AG09309 (cell line): ENCODE measurements at regions not wholly inside any gene's neighbourhood (a gene's known extent, or its start where the extent isn't known, plus 50 kb on each side); places are given as distances from the start of the nearest gene placed in this dataset.

Experiments
- DNase-seq: peaks from one replicate; pipeline ENCODE4 v3.0.0-alpha.2; 2010; ENCODE audit warnings: low read depth
- H3K4me3 ChIP-seq: 2 replicates; pipeline ENCODE4 v1.5.1; 2011; ENCODE audit warnings: mild to moderate bottlenecking, low read depth, low read length, moderate library complexity; ENCODE audit not compliant: control insufficient read depth
- TF ChIP-seq, protein P1 (sequence below): IDR thresholded peaks from 2 replicates; pipeline ENCODE4 v1.5.1; 2011; ENCODE audit warnings: mild to moderate bottlenecking, low read depth, low read length, inconsistent platforms; ENCODE audit not compliant: insufficient read depth, control insufficient read depth; ENCODE audit errors: missing control alignments

DNA sequence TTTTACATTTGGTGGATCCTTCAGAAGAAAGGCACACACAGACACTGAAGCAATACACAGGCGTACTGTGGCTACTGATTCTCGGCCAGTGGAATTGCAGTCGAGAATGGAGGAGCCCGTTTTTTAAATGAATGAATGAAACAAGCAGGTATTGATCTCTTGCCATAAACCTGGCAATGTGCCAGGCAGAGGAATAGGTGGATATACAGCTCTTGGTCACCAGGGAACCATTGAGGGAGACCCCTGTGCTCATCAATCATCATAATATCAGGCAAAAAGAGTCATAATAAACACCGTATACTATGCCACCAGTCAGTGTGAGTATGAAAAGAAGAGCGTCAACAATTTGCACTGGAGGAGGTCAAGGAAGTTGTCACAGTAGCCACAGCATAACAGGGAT is 140.3 kb upstream of the FOXF1 start:
- DNase-seq, result no peak
- no peak overlapping the region for H3K4me3 ChIP-seq
- TF ChIP-seq, protein P1, sequence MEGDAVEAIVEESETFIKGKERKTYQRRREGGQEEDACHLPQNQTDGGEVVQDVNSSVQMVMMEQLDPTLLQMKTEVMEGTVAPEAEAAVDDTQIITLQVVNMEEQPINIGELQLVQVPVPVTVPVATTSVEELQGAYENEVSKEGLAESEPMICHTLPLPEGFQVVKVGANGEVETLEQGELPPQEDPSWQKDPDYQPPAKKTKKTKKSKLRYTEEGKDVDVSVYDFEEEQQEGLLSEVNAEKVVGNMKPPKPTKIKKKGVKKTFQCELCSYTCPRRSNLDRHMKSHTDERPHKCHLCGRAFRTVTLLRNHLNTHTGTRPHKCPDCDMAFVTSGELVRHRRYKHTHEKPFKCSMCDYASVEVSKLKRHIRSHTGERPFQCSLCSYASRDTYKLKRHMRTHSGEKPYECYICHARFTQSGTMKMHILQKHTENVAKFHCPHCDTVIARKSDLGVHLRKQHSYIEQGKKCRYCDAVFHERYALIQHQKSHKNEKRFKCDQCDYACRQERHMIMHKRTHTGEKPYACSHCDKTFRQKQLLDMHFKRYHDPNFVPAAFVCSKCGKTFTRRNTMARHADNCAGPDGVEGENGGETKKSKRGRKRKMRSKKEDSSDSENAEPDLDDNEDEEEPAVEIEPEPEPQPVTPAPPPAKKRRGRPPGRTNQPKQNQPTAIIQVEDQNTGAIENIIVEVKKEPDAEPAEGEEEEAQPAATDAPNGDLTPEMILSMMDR, result no peak

DNA sequence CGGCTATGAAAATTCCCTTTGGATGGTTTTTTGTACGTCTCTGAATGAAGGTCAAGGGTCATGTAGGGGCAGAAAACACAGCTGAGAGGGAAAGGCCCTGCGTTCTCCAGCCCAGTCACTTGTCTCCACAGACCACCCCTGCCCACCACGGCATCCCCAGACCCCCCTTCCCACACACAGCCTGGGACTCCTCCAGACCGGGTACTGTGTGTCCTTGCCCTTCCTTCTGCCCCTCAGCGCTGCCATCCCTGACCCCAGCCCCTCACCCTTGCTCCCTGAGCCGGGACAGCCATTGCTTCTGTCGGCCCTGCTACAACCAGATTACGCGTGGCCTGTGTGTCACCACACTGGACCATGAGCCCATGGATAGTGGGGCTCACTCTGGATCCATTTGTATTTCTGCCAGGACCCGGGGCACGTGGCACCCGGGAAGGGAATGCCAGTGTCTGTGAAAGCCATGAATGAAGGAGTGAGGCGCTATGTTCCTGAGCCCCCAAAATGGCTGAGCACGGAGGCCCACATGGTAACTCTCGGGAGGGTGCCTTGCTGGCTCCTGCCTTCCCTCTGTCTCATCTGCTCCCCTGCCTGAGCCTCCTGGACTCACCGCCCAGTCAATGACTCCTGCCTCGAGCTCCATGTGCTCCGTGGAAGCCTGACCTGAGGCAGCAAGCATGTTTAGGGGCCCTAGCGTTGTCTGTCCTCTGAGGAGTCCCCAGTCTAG is 139.1 kb upstream of the FOXF1 start:
- TF ChIP-seq, protein P1, result no peak
- DNase-seq, result no peak
- no peak overlapping the region for H3K4me3 ChIP-seq

DNA sequence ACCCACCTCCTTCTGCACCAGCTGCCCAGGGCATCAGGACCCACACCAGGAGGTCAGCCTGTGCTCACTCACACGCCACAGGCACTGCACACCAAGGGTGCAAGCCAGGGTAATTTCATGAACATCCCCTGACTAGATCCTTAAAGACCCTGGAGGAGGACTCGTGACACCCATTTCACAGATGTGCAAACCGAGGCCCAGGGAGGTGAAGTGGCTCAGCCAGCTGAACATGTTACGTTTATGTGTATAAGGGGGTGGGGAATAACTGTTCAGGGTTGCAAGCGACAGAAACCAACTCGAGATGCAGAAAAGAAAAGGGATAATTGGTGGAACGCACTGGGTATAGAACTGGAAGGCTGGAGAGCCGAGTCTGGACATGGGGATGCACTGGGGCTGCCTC is 138.1 kb upstream of the FOXF1 start:
- TF ChIP-seq, protein P1, result no peak
- no peak for DNase-seq
- no peak overlapping the region for H3K4me3 ChIP-seq

DNA sequence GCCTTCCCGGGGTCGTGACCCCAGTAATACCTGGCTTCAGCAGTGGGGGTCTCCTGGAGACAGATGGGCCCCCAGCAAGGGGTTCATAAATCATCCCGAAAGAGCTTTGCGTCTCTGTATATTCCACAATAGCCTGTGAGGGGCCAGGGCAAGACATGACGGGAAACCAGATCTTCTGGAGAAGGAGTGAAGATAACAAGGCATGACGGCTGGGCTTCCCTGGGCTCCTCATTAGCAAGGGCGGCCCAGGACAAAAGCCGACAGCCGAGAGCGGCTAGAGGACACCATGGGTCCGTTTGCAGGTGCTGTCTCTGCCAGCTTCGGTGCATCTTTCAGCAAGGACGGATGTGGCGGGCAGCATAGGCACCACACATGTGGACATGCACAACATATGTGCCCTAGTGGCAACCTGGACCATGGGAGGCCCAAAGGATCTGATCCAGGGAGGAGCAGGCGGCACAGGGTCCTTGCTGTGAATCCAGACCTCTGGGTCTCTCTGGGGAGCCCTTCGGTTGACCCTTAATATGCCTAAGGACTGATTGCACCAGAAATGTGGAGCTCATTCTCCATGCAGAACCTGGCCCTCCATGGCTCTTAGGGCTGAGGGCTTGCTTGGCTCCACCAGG is 136.9 kb upstream of the FOXF1 start:
- H3K4me3 ChIP-seq, result no peak overlapping the region
- TF ChIP-seq, protein P1, result no peak
- DNase-seq, result no peak

DNA sequence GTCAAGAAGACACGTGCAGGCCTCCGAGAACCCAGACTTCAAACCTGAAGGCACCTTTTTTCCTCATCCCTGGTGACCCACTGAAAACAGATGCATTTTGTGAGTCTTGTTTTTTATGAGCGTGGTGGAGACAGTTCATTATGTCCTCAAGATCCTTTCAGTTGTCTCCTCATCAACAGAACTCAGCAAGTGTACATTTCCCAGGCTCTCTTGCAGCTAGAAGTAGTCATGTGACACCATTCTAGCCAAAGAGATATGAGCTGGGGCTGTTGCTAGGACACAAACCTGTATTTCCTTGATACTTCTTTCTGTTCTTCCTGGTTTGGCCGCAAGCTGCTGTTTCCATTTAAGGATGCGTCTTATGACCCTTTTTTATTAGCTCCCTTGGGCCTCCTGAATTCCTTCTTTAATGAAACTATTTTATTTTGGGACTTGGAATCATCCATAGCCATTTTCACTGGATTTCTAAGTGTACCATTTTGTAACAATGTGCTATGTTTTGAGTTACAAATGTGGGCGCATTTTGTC is 135.7 kb upstream of the FOXF1 start:
- TF ChIP-seq, protein P1, result no peak

DNA sequence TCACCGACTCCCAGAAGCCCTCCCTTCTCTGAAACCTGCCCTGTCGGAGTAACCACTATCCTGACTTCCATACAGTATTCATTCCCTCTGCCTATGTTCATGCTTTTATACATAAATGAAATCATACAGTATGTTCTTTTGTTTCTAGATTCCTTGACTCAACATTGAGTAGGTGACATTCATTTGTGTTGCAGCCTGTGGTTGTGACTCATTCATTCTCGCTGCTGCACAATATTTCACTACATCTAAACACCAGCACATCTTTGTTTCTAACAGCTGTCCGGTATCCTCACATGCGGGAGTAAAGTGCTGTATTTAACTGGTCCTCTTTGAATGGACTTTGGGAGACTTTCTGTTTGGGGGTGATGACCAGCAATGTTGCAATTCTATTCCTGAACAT is 135.0 kb upstream of the FOXF1 start:
- no peak for DNase-seq
- TF ChIP-seq, protein P1, result no peak

More for the DNA sequence above, 135.7 kb upstream of the FOXF1 start:
- H3K4me3 ChIP-seq, result no peak overlapping the region
- no peak for DNase-seq

More for the DNA sequence above, 135.0 kb upstream of the FOXF1 start:
- H3K4me3 ChIP-seq, result no peak overlapping the region
